ENCODE measurements at regions not wholly inside any gene's neighbourhood (a gene's known extent, or its start where the extent isn't known, plus 50 kb on each side); places are given as distances from the start of the nearest gene placed in this dataset.

DNA sequence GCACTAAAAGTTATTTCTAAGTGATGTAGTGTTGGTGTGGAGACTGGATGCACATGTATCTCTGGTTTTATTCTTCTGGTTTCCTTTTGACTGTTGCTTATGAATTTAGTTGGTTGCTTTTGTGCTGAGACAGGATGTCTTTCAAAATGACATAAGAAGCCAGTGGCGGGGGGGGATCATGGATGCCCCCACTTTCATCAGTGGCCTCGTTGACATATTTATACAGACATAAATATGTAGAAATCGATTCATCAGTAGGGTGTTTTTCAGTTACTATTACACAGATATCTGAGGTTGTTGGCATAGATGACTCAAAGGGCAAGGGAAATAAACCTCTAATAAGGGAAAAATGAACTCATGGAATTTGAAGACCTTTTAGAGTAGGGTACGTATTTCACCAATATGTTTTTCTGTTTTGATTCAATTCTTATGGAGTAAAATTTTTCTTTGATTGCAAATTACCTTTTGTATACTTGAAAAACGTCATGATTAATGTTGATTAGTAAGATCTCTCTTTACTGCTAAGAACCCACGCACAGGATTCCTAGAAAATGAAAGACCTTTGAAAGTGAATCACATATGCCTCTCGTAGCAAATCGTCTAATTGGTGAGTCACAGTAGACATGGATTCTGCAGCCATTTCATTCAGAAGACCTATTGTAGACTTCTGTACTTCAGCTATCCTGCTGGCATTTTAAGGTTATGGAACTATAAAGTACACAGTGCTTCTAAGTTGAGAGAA is 97.4 kb upstream of the RBMS3 start:
- DNase-seq (ENCODE audit: low read depth in 3 of 3) = peak in 1 of 3 experiments; percentile 24

DNA sequence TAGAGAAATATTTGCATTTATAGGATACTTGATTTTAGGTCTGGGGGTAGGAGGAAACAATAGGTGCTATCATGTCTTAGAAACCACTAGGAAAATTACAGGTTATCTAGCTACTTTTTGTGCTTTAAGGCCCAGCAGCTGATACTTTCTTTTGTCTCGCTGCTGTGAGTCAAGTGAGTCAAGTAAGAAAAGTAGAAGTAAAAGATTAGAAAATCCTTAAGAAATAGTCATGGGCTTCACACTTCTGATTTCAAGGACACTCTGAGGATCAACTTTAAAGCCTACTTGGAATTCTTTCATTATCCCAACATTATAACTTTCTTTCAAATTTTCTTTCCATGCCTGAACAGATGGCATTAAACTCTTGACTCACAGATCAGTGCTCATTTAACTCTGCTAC is 95.2 kb upstream of the RBMS3 start:
- DNase-seq (ENCODE audit: low read depth in 3 of 3) = no peak

- no peak for DNase-seq (ENCODE audit: low read depth in 3 of 3)
These were observed 94.7 kb upstream of the RBMS3 start for GRCh38 chr3:29186131-29186599.

GRCh38 chr3:29186982-29187725 is 93.7 kb upstream of the RBMS3 start:
- DNase-seq (ENCODE audit: low read depth in 3 of 3) = no peak

DNA sequence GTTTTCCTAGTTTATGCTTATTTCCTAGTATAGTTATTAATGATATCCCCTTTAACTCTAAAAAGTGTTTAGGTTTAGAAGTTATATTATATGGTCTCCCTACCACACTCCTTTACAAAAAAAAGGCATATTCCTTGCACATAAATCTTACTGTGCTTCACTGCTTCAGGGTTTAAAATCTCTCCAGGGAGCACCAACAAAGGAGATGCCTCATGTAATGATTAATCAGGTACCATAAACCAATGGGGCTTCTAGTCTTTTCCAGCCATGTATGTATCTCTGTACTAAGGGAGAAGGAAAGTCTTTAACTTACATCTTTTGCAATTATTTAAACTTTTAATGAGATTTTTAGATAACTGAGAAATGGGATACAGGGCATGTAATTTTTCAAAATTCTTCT is 91.5 kb upstream of the RBMS3 start:
- DNase-seq (ENCODE audit: low read depth in 3 of 3) = no peak

DNA sequence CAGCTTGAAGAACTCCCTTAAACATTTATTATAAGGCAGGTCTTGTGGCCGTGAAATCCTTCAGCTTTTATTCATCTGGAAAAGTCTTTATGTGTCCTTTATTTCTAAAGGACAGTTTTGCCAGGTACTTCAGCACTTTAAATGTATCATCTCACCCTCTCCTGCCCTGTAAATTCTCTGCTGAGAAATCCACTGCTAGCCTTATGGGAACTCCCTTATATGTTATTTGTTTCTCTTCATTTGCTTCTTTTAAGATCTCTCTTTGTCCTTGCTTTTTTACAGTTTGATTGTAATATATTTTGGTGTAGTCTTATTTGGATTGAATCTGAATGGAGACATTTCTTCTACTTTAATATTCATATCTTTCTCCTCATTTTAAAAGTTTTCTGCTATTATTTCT is 86.7 kb upstream of the RBMS3 start:
- DNase-seq (ENCODE audit: low read depth in 3 of 3) = no peak

- DNase-seq (ENCODE audit: low read depth in 3 of 3) = no peak
These were observed 85.8 kb upstream of the RBMS3 start for GRCh38 chr3:29195056-29195455.

DNA sequence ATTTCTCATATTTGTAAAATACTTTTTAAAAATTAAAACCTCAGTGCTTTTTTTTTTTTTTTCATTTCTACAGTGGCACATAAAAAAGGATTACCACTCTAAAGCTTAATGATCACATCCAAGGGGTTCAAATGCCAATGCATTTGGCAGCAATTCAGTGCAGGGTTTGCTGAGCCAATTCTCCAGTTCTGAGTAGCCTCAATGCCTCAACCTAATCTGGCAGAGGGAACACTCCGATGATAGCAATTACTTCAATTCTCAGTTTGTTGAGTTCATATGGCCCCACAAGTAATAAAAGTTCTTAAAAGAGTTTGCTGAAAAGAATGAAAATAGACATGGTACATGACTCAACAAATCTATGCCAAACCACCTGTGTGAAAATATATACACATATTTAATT is 79.3 kb upstream of the RBMS3 start:
- no peak for DNase-seq (ENCODE audit: low read depth in 3 of 3)

- no peak for DNase-seq (ENCODE audit: low read depth in 3 of 3)
These were observed 78.5 kb upstream of the RBMS3 start for GRCh38 chr3:29202378-29202777.

- no peak for DNase-seq (ENCODE audit: low read depth in 3 of 3)
These were observed 77.0 kb upstream of the RBMS3 start for GRCh38 chr3:29203851-29204250.

DNA sequence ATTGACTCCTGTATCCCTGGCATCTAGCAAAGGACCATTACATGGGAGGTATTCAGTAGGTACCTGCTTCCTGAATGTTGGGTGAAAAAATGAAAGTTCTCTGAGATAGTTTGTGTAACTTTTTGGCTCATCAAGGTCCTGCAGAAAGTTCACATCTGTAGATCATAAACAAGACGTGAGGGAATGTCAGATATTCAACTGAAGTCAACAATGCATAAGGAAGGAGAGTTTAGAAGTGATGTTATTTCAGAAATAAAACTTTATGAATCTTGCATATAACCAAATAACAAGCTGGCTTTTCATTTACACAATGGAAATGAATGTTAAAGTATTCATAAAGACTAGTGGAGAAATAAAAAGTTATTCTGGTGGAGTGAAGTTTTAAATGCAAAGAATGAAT is 73.4 kb upstream of the RBMS3 start:
- no peak for DNase-seq (ENCODE audit: low read depth in 3 of 3)

GRCh38 chr3:29212789-29213433 is 68.0 kb upstream of the RBMS3 start:
- DNase-seq (ENCODE audit: low read depth in 3 of 3) = no peak

- no peak for DNase-seq (ENCODE audit: low read depth in 3 of 3)
These were observed 66.7 kb upstream of the RBMS3 start for GRCh38 chr3:29214009-29214658.

- no peak for DNase-seq (ENCODE audit: low read depth in 3 of 3)
These were observed 64.9 kb upstream of the RBMS3 start for GRCh38 chr3:29215948-29216347.

DNA sequence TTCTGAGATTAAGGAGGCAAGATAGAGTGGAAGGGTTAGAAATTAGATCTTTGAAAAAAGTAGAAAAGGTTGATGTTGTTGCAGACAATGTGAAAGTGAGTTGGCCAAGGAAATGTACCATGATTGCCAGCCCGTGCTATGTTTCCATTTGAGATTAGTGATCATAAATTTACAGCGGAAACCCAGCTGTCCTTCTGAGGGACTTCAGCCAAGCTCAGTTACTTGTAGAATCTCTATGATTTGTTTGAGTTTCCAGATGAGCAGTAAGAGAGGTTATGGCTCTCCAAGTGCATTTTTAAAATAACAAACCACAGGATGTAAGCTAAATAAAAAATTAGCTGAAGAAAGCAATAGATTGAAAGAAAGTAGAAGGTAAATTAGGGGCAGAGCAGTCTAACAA is 54.2 kb upstream of the RBMS3 start:
- DNase-seq (ENCODE audit: low read depth in 3 of 3) = no peak

DNA sequence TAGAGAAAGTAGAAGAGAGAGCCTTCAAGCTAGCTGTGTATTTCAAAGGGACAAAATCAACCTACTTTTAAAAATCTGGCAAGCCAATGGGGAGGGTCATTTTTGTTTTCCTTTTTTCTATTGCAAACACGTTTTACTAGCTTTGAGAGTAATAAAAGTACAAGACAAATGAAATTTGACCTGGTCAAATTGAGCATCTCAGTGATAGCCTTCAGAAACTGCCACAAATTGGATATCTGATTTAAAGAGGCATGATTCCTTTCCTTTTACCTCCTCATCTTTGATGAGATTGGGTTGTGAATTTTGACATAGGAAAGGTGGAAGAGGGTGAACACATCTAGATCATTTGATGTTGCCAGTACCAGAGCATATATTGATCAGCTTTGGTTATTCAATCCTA is 53.6 kb upstream of the RBMS3 start:
- no peak for DNase-seq (ENCODE audit: low read depth in 3 of 3)

Data from stimulated activated CD4-positive, alpha-beta T cell treated with anti-CD3 and anti-CD28 coated beads, TNF-alpha, amount 100 ng/mL, for 24 hours (primary cell).